Fibroblast of lung (primary cell): ENCODE measurements at regions not wholly inside any gene's neighbourhood (a gene's known extent, or its start where the extent isn't known, plus 50 kb on each side); places are given as distances from the start of the nearest gene placed in this dataset.

ENCODE experiments used
- EZH2 ChIP-seq: IDR thresholded peaks from 2 replicates; pipeline ENCODE4 v1.5.1; 2012; ENCODE audit warnings: low read length, control low read depth, mild to moderate bottlenecking; ENCODE audit errors: missing control alignments
- TF ChIP-seq, protein P1 (sequence below), 2 donors: IDR thresholded peaks in 1 of 2; conservative IDR thresholded peaks in 1 of 2; 1 replicate in 1 of 2; 2 replicates in 1 of 2; pipeline ENCODE4 v1.5.1; 2011 to 2012; ENCODE audit warnings: low read length in 2 of 2, control low read depth in 1 of 2, inconsistent platforms in 1 of 2, low read depth in 1 of 2, mild to moderate bottlenecking in 1 of 2

DNA sequence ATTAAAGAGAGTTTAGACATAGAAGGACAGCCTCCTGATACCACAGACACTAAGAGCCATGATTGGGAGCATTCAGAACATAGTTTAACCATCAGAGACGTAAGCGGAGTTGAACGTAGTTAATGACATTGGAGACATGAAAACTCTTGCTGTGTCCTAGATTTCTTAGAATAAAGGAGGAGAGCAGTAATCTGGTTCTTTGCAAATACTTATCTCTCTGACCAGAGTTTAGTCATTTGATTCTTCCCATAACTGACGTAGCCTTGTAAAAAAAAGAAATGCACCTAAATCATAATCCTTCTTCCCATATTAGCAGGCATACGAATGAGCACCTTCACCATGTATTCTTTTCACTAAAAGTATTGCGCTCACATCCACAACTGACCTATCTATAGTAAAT lies 433.3 kb upstream of the SMC2 start:
- TF ChIP-seq, protein P1, sequence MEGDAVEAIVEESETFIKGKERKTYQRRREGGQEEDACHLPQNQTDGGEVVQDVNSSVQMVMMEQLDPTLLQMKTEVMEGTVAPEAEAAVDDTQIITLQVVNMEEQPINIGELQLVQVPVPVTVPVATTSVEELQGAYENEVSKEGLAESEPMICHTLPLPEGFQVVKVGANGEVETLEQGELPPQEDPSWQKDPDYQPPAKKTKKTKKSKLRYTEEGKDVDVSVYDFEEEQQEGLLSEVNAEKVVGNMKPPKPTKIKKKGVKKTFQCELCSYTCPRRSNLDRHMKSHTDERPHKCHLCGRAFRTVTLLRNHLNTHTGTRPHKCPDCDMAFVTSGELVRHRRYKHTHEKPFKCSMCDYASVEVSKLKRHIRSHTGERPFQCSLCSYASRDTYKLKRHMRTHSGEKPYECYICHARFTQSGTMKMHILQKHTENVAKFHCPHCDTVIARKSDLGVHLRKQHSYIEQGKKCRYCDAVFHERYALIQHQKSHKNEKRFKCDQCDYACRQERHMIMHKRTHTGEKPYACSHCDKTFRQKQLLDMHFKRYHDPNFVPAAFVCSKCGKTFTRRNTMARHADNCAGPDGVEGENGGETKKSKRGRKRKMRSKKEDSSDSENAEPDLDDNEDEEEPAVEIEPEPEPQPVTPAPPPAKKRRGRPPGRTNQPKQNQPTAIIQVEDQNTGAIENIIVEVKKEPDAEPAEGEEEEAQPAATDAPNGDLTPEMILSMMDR (conservative IDR thresholded peaks at IDR 0.05 in 1 of 2, IDR thresholded peaks at IDR 0.05 in 1 of 2; ENCODE audit: low read depth in 1 of 2, low read length in 2 of 2) = no peak
- TF ChIP-seq EZH2 = no peak
